Germinal center (tissue), 1 donor: ENCODE measurements at regions not wholly inside any gene's neighbourhood (a gene's known extent, or its start where the extent isn't known, plus 50 kb on each side); places are given as distances from the start of the nearest gene placed in this dataset.
A peak's percentile ranks its signal among the peaks of the same experiment; 100 is the strongest.

Experiments
- DNase-seq: peaks from one replicate; pipeline ENCODE4 v3.0.0; 2012; ENCODE audit warnings: mixed read lengths, low spot score

DNA sequence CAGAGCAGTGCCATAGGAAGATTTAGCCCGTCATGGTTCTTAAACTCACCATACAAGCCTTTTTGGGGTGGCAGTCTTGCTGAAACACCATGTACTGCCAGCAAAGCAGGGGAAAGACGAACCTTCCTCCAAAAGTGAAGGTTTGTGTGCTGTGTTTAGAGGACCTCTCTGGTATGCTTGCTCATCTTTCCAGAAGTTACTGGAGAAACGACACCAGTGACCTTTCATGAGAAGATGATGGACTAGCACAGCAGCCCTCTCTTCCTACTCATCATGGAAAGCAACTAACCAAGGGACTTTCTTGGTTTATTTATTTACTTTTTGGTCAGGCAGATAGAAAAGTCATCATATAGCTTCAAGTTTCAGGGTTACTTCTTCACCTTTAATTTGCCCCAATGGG lies 247.4 kb downstream of the PTEN start:
- DNase-seq = no peak

DNA sequence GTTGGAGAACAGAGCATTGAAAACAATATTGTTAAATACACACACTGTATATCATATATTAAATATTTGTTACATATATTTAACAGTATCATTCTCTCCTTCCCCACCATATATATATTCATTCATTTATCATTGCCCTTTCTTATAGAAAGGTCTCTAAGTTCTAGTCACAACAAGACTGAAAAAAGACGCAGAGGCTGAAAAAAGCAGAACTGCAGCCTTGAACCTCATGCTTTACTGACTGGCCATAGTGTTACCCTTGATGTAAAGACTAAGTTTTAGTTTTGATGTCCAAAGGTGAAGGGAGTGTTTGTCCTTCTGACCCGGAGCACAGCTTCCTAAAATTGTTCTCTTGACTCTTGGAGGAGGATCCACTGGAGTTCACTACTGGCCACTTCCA lies 247.9 kb downstream of the PTEN start:
- no peak for DNase-seq

- DNase-seq = peak; percentile 61
These were observed 249.8 kb downstream of the PTEN start for GRCh38 chr10:88113232-88113631.

DNA sequence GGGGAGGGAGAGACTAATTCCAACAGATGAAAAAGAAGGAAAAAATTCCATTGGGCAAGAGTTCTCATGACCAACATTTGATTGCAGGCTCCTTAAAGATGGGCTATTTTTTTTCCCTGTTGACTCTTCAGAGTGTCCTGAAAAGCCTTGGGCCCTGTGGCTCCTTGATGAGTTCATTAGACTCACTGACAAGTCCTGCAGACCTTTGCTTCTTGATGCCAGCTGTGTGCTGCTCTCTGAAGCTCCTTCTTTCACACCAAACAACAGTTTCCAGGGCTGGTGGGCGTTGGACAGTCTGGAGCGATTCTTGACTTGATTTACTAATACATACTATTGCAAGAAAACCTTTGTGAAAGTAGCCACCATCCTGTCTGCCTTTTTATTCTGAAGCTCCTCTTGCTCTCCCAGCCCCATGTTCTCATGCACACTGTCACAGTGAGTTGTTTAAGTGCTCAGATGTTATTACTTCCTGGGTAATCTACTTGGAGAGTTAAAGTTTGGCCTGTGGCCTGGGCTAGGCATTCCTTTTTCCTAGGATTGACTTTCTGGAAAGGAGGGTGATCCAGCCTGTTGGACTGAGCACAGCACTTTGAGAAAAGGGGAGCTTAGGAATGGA lies 250.3 kb downstream of the PTEN start:
- no peak for DNase-seq

- DNase-seq = peak; percentile 71
These were observed 250.9 kb downstream of the PTEN start for GRCh38 chr10:88114368-88114767.

DNA sequence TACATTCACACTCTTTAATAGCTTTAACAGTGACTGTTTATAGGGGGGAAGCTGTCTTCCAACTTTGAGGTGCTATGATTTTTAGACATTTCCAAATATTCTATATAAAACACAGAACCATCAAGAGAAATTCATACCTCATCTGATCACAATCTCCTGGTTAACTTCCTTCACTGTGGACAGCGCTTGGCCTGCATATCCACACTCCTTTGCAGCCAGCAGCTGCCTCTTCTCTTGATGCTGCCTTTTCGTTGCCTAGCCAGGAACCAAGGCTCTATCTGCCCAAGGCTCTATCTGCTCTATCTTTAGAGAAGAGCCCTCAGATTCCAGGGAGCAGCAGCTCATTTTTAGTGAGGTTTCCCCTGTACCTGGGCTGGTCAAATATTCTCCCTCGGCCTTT lies 252.0 kb downstream of the PTEN start:
- DNase-seq = no peak

- DNase-seq = no peak
These were observed 252.5 kb downstream of the PTEN start for GRCh38 chr10:88115968-88116367.

- no peak for DNase-seq
These were observed 253.1 kb downstream of the PTEN start for GRCh38 chr10:88116481-88116880.

GRCh38 chr10:88116971-88117626 lies 253.7 kb downstream of the PTEN start:
- no peak for DNase-seq

- no peak for DNase-seq
These were observed 254.6 kb downstream of the PTEN start for GRCh38 chr10:88117869-88118632.

DNA sequence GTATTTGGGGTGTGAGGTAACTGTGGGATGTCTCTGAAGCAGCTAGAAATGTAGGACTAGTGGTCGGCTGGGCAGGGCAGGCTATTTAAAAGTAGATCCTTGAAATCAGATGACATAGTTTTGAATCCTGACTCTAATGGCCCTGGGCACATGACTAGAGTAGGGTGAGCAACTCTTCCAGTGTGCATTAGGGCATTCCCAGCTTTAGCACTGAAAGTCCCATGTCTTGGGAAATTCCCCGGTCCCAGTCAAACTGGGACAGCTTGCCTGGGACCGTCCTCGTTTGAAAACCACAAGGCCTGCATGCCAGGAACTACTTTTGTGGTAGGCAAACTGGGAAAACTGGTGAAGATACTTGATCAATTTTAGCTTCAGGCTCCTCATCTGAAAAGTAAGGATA lies 255.3 kb downstream of the PTEN start:
- no peak for DNase-seq

- no peak for DNase-seq
These were observed 255.7 kb downstream of the PTEN start for GRCh38 chr10:88119160-88119559.

GRCh38 chr10:88120075-88120474 lies 256.6 kb downstream of the PTEN start:
- no peak for DNase-seq

DNA sequence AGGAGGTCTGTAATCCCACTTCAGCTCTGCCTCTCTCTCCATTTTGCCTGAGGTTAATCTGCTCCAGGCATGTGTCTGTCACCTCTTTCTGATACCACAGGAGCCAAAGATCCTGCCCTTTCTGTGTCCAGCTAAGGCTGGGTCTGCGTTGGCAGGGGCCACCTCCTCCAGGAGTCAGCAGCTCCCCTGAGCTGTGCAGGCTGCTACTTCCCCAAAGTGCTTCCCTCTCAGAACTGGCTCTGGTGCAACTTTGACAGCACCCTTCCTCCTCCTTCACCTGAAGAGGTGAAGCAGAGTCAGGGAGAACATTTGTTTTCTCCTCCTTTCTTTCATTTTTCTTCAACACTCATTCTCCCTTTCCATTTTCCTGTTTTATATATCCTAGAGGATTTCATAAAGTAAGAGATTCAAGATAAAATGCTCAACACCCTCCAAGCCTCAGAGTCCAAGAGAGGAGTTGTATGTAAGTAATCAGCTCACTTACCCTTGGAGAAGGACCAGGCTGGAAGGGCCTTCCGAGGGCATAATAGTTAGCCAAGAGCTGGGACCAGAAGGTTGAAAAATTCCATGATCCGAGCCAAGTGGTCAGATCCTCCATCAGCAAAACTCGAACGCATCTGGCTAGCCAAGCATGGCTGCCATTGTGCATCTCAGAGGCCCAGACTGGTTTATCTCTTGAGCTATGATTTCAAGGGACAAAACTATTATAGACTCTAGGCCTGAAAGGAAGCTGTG lies 257.3 kb downstream of the PTEN start:
- DNase-seq = no peak

GRCh38 chr10:88121361-88121760 lies 257.9 kb downstream of the PTEN start:
- DNase-seq = no peak

DNA sequence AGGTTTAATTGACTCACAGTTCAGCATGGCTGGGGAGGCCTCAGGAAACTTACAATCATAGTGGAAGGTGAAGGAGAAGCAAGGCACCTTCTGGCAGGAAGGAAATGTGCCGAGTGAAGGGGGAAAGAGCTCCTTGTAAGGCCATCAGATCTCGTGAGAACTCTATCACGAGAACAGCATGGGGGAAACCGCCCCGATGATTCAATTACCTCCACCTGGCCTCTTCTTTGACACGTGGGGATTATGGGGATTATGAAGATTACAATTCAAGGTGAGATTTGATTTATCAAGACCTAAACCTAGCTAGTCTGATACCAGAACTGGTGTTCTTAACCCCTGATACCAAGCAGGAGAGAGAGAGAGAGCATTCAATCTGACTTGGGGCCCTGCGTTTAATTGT lies 258.7 kb downstream of the PTEN start:
- DNase-seq = no peak

GRCh38 chr10:88122576-88122975 lies 259.2 kb downstream of the PTEN start:
- no peak for DNase-seq

- DNase-seq = no peak
These were observed 262.3 kb downstream of the PTEN start for GRCh38 chr10:88125766-88126165.

GRCh38 chr10:88126699-88127098 lies 263.3 kb downstream of the PTEN start:
- no peak for DNase-seq

DNA sequence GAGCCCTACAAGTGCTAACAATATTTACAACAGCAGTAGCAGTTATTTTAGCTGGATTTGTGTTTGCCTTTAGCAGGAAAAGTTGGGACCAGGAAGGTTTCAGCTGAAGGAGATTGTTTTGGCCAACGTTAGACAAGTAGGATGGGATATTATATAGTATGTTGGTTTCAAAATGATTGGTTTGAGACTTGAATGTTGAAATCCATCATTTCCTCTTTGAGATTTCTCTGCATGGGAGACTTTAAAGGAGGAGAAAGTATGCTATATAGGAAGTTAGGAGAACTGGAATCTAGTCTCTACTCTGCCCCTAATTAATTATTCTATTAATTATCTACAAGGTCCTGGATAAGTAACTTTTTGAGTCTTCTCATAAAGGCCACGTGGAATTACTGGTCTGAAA lies 263.8 kb downstream of the PTEN start:
- DNase-seq = no peak

GRCh38 chr10:88127766-88128165 lies 264.3 kb downstream of the PTEN start:
- DNase-seq = no peak

GRCh38 chr10:88129013-88129412 lies 265.6 kb downstream of the PTEN start:
- DNase-seq = no peak

- no peak for DNase-seq
These were observed 267.5 kb downstream of the PTEN start for GRCh38 chr10:88130912-88131311.
